Calu3 (cell line): ENCODE measurements at regions not wholly inside any gene's neighbourhood (a gene's known extent, or its start where the extent isn't known, plus 50 kb on each side); places are given as distances from the start of the nearest gene placed in this dataset.

ENCODE experiments used
- BruUV-seq: library from RNA; stranded (reverse); fragments of 400-500 nt; replicated peaks from 2 replicates; lab custom pipeline; 2021; lab: Mats Ljungman, UMichigan
- CTCF ChIA-PET: fragments of 300-600 bp; sonication (Branson Sonifier 250); formaldehyde crosslinking; loops from one replicate; lab custom pipeline; 2022; ENCODE audit warnings: antibody characterized with exemption; lab: Charles Lee
- DNase-seq: peaks from one replicate; pipeline ENCODE4 v3.0.0; 2022
- H3K27ac Mint-ChIP-seq: one replicate; pipeline ENCODE4 v1.8.0; 2022; ENCODE audit warnings: mixed read lengths; ENCODE audit not compliant: unreplicated experiment
- H3K27me3 Mint-ChIP-seq: one replicate; pipeline ENCODE4 v1.8.0; 2022; ENCODE audit warnings: mixed read lengths; ENCODE audit not compliant: unreplicated experiment
- H3K36me3 Mint-ChIP-seq: one replicate; pipeline ENCODE4 v1.8.0; 2022; ENCODE audit warnings: mild to moderate bottlenecking, moderate library complexity, mixed read lengths; ENCODE audit not compliant: insufficient read depth, unreplicated experiment
- H3K4me1 Mint-ChIP-seq: one replicate; pipeline ENCODE4 v1.8.0; 2022; ENCODE audit warnings: mild to moderate bottlenecking, low read depth, mixed read lengths; ENCODE audit not compliant: unreplicated experiment
- H3K4me3 Mint-ChIP-seq: one replicate; pipeline ENCODE4 v1.8.0; 2022; ENCODE audit warnings: mild to moderate bottlenecking, low read depth, moderate library complexity, mixed read lengths; ENCODE audit not compliant: unreplicated experiment
- H3K9me3 Mint-ChIP-seq: one replicate; pipeline ENCODE4 v1.8.0; 2022; ENCODE audit warnings: low read depth, mixed read lengths; ENCODE audit not compliant: unreplicated experiment
- intact Hi-C: fragments of 100-400 bp; cut with micrococcal nuclease; formaldehyde crosslinking; loops from one replicate; pipeline ENCODE4 v1.10.0; 2022; ENCODE audit not compliant: unreplicated experiment
- TF ChIP-seq, protein P1 (sequence below): fragments of 200-600 bp; IDR thresholded peaks from one replicate; pipeline ENCODE4 v1.8.0; 2022; ENCODE audit warnings: antibody characterized with exemption; ENCODE audit not compliant: unreplicated experiment

DNA sequence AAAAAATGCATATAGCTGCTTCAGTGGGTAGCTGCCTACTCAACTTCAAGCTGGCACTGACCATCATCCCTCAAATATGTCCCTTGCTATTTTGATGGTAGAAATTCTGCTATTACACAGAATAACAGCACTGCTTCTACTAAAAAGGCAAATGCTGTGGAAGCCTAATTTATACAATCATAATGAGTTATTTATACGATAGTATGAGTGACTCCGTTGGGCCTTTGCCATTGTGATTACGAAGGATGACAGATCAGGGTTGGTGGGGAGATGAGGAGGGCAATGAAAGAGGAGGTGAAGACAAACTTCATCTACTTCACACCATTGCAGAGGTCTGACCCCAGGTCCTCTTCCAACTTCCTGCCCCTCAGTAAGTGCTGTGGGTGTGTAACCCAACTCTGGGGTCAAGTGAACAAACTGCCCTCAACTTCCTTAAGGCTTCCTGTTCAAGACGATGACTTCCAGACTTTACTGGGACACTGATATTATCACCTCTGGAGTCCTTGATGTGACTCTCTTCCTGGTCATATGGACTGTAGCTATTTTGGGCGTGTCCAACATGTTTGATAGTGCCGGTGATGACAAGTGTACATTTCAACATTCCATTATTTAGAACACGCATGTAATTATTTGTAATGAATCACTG is 74.1 kb upstream of the RPS23 start:
- CTCF ChIA-PET: no interaction called here
- peak overlapping the region; percentile 8 for H3K27ac Mint-ChIP-seq
- no TSS peak for BruUV-seq

DNA sequence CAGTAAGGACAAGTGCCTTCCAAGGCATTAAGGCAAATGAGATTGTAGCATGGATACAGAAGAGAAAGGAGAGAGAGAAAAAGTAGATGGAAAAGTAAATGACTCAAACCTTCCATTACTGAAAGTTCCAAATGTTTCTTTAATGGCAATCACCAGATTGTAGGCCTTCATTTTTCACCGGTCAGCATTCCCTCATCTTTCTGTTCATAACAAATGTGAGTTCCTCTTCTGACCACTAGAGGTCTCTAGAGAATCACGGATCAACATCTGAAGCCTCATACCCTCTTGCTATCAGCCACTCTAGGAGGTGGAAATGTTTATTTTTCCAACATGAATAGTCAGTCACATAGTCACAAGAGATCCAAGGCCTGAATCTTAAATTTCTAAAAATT is 73.6 kb upstream of the RPS23 start:
- H3K4me3 Mint-ChIP-seq: no peak overlapping the region
- H3K36me3 Mint-ChIP-seq: no peaks in the 10 kb centered on the region
- intact Hi-C loops: loop anchor here (2.0 to 10.0 kb wide), 7 partner anchors 383 to 1366 kb away; partner anchors contain the start of gene VCAN
- CTCF ChIA-PET: no interaction called here
- TF ChIP-seq, protein P1, sequence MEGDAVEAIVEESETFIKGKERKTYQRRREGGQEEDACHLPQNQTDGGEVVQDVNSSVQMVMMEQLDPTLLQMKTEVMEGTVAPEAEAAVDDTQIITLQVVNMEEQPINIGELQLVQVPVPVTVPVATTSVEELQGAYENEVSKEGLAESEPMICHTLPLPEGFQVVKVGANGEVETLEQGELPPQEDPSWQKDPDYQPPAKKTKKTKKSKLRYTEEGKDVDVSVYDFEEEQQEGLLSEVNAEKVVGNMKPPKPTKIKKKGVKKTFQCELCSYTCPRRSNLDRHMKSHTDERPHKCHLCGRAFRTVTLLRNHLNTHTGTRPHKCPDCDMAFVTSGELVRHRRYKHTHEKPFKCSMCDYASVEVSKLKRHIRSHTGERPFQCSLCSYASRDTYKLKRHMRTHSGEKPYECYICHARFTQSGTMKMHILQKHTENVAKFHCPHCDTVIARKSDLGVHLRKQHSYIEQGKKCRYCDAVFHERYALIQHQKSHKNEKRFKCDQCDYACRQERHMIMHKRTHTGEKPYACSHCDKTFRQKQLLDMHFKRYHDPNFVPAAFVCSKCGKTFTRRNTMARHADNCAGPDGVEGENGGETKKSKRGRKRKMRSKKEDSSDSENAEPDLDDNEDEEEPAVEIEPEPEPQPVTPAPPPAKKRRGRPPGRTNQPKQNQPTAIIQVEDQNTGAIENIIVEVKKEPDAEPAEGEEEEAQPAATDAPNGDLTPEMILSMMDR: peak; percentile 54
- peak overlapping the region; percentile 8 for H3K27ac Mint-ChIP-seq
- H3K9me3 Mint-ChIP-seq: no peaks in the 10 kb centered on the region
- peaks cover 22% of the 10 kb centered on the region for H3K4me1 Mint-ChIP-seq
- peak; percentile 29 for DNase-seq
- no TSS peak for BruUV-seq
- H3K27me3 Mint-ChIP-seq: no peaks in the 10 kb centered on the region

More for the DNA sequence above, 74.1 kb upstream of the RPS23 start:
- no peak overlapping the region for H3K4me3 Mint-ChIP-seq
- H3K9me3 Mint-ChIP-seq: no peaks in the 10 kb centered on the region
- H3K27me3 Mint-ChIP-seq: no peaks in the 10 kb centered on the region
- DNase-seq: no peak
- intact Hi-C loops: loop anchor here (2.0 to 10.0 kb wide), 7 partner anchors 383 to 1365 kb away; partner anchors contain the start of gene VCAN
- H3K36me3 Mint-ChIP-seq: peaks cover 5% of the 10 kb centered on the region
- H3K4me1 Mint-ChIP-seq: peaks cover 27% of the 10 kb centered on the region
- TF ChIP-seq, protein P1: no peak

DNA sequence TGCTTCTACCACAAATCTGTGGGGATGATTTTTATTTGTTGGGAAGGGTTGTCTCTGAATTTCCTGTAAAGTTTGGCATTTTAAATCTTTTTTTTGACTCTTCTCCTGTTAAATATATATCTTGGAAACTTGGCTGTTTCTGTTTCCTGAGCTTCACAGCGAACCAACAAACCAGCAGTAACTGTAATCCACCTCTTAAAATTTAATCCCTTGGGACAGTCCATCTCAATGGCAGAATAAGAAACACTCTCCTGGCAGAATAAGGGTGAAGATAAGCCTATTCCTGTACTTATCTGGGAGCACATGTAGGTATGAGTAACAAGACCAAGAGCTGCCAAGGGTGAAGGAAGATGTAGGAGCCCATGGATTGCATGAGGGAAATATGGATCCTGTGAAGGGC is 73.1 kb upstream of the RPS23 start:
- DNase-seq: no peak
- CTCF ChIA-PET: no interaction called here
- intact Hi-C loops: loop anchor here (5.0 to 10.0 kb wide), 6 partner anchors 384 to 1366 kb away; partner anchors contain the start of gene VCAN
- no peaks in the 10 kb centered on the region for H3K36me3 Mint-ChIP-seq
- no peak overlapping the region for H3K27ac Mint-ChIP-seq
- H3K9me3 Mint-ChIP-seq: no peaks in the 10 kb centered on the region
- H3K4me1 Mint-ChIP-seq: peaks cover 20% of the 10 kb centered on the region
- no peak overlapping the region for H3K4me3 Mint-ChIP-seq
- TF ChIP-seq, protein P1: no peak
- no peaks in the 10 kb centered on the region for H3K27me3 Mint-ChIP-seq
- no TSS peak for BruUV-seq

DNA sequence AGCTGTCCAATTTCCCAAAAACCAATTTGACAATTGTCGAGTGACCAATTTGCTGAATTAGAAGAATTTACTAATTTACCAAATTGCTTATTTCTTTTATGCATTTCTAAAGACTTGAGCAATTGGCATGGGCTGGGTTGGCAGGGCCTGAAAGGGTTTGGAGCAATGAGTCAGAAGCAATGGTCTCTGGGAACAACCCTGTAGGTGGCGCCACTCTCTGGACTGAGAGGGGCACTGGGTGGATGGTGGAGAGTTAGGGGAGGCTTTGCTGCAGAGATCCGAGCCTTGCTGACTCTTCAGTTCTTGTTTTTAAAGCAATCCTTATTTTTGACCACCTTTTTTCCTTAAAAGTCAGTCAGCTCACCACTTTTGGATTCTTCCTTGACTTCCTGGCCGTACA is 71.5 kb upstream of the RPS23 start:
- H3K9me3 Mint-ChIP-seq: no peaks in the 10 kb centered on the region
- H3K36me3 Mint-ChIP-seq: no peaks in the 10 kb centered on the region
- H3K27me3 Mint-ChIP-seq: no peaks in the 10 kb centered on the region
- peaks cover 30% of the 10 kb centered on the region for H3K4me1 Mint-ChIP-seq
- BruUV-seq: no TSS peak
- peak; percentile 56 for DNase-seq
- H3K27ac Mint-ChIP-seq: no peak overlapping the region
- H3K4me3 Mint-ChIP-seq: no peak overlapping the region
- CTCF ChIA-PET: no interaction called here
- intact Hi-C loops: loop anchor here (5.0 to 10.0 kb wide), 6 partner anchors 385 to 1368 kb away; partner anchors contain the start of gene VCAN
- TF ChIP-seq, protein P1: peak; percentile 35
